ENCODE measurements at regions not wholly inside any gene's neighbourhood (a gene's known extent, or its start where the extent isn't known, plus 50 kb on each side); places are given as distances from the start of the nearest gene placed in this dataset.

DNA sequence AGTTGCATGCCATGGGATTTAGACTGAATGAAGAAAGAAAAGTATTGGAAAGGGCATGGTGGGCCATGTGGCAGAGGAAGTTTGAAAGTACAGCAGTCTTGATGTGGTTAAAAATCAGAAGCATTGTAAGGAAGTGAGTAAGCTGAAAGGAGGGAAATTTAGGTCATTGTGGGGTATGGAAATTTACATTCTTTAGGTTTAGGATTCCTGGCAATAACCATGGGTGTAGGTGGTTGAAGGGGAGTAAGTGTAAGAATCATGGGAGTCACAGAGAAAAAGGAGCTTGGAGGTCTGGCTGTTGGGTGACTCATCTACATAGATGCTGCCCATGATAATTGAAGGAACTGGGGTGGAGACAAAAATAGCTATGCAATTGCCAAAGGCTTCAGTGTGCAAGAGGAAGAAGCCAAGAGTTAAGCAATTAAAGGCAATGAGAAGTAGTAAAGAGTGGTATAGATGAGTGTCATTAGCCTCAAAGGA lies 243.8 kb upstream of the LDB2 start:
- Mint-ChIP-seq H3K4me1 (ENCODE audit: low read depth) (no peaks in the 10 kb centered on the region), H3K27me3 (peaks cover 5% of the 10 kb centered on the region), H3K9me3 (peaks cover 7% of the 10 kb centered on the region), H3K4me3 (no peak overlapping the region), H3K36me3 (ENCODE audit: low read depth) (no peaks in the 10 kb centered on the region), H3K27ac (no peak overlapping the region)
- CTCF ChIA-PET, result interaction anchor here (0.5 kb wide), 1 partner anchor 319 kb away, joined by 3 read pairs; no protein-coding TSS in a partner anchor
- ATAC-seq (ENCODE audit: poor library complexity), result no peak
- TF ChIP-seq, protein P1, sequence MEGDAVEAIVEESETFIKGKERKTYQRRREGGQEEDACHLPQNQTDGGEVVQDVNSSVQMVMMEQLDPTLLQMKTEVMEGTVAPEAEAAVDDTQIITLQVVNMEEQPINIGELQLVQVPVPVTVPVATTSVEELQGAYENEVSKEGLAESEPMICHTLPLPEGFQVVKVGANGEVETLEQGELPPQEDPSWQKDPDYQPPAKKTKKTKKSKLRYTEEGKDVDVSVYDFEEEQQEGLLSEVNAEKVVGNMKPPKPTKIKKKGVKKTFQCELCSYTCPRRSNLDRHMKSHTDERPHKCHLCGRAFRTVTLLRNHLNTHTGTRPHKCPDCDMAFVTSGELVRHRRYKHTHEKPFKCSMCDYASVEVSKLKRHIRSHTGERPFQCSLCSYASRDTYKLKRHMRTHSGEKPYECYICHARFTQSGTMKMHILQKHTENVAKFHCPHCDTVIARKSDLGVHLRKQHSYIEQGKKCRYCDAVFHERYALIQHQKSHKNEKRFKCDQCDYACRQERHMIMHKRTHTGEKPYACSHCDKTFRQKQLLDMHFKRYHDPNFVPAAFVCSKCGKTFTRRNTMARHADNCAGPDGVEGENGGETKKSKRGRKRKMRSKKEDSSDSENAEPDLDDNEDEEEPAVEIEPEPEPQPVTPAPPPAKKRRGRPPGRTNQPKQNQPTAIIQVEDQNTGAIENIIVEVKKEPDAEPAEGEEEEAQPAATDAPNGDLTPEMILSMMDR (IDR thresholded peaks at IDR 0.05), result no peak
- DNase-seq, result no peak
- Histone ChIP-seq H3K9me3 (ENCODE audit: control insufficient read depth in 1 of 2, insufficient read depth in 1 of 2, low read length in 2 of 2) (peaks cover 10 to 12% of the 10 kb centered on the region in 2 experiments), H3K36me3 (ENCODE audit: insufficient read depth, low read length) (no peaks in the 10 kb centered on the region), H3K4me3 (ENCODE audit: low read length) (no peak overlapping the region), H3K27me3 (ENCODE audit: control insufficient read depth in 1 of 2, insufficient read depth in 2 of 2, low read length in 2 of 2) (no peaks in the 10 kb centered on the region), H3K4me1 (ENCODE audit: insufficient read depth, low read length) (no peaks in the 10 kb centered on the region), H3K27ac (ENCODE audit: low read depth in 1 of 2, low read length in 2 of 2) (no peak overlapping the region)
- POLR2A ChIA-PET, result no interaction called here
- intact Hi-C loops (cut with DNase I, micrococcal nuclease), result no loop called here

DNA sequence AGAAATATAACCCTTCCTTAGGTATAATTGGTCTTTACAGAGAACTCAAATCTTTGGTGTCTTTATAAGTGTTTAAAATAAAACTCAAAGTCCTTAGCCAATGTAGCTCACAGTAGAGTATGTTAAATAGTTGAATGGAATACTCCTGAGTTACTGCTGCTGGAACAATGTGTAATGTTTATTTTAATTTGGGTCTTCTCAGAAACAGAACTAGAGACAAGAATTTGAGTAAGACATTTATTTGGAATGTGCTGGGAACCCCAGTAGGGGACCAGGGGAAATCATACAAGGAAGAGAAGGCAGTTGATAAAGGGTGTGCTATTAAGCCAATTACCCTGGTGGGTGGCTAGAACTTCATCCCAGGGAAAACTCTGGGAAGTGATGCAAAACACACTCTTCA lies 240.4 kb upstream of the LDB2 start:
- ChIA-PET CTCF (no interaction called here), POLR2A (no interaction called here)
- Mint-ChIP-seq H3K4me1 (ENCODE audit: low read depth) (no peaks in the 10 kb centered on the region), H3K4me3 (no peak overlapping the region), H3K27ac (no peak overlapping the region), H3K9me3 (peaks cover 7% of the 10 kb centered on the region), H3K36me3 (ENCODE audit: low read depth) (no peaks in the 10 kb centered on the region), H3K27me3 (peaks cover 7% of the 10 kb centered on the region)
- intact Hi-C loops (cut with DNase I, micrococcal nuclease), result no loop called here
- Histone ChIP-seq H3K27ac (ENCODE audit: low read depth in 1 of 2, low read length in 2 of 2) (no peak overlapping the region), H3K4me3 (ENCODE audit: low read length) (no peak overlapping the region), H3K9me3 (ENCODE audit: control insufficient read depth in 1 of 2, insufficient read depth in 1 of 2, low read length in 2 of 2) (peaks cover 11 to 12% of the 10 kb centered on the region in 2 experiments), H3K36me3 (ENCODE audit: insufficient read depth, low read length) (no peaks in the 10 kb centered on the region), H3K27me3 (ENCODE audit: control insufficient read depth in 1 of 2, insufficient read depth in 2 of 2, low read length in 2 of 2) (no peaks in the 10 kb centered on the region), H3K4me1 (ENCODE audit: insufficient read depth, low read length) (no peaks in the 10 kb centered on the region)
- no peak for ATAC-seq (ENCODE audit: poor library complexity)
- TF ChIP-seq, protein P1 (IDR thresholded peaks at IDR 0.05), result no peak
- DNase-seq, result no peak

DNA sequence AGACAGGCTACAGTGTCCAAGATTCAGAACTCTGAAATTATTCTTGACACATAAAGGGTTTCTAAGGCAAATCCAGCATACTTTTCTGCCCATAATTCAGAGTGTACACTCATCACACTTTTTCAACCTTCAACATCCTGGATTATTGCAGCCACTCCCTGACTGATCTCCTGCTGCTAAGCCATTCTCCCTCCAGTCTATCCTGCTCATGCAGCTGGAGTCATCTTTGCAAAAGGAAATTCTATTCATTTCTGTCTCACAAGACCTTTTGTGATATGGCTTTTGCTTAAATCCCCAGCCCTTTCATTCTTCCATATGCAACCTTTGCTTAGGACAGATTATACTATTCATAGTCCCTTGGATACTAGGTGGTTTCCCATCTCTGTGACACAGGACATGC lies 236.1 kb upstream of the LDB2 start:
- H3K27ac ChIP-seq (ENCODE audit: low read depth in 1 of 2, low read length in 2 of 2), result no peak overlapping the region
- Mint-ChIP-seq H3K4me3 (no peak overlapping the region), H3K27me3 (peaks cover 15% of the 10 kb centered on the region), H3K27ac (no peak overlapping the region), H3K9me3 (peaks cover 6% of the 10 kb centered on the region), H3K36me3 (ENCODE audit: low read depth) (no peaks in the 10 kb centered on the region), H3K4me1 (ENCODE audit: low read depth) (no peaks in the 10 kb centered on the region)
- no peaks in the 10 kb centered on the region for H3K36me3 ChIP-seq (ENCODE audit: insufficient read depth, low read length)
- TF ChIP-seq, protein P1 (IDR thresholded peaks at IDR 0.05), result no peak
- no peak overlapping the region for H3K4me3 ChIP-seq (ENCODE audit: low read length)
- intact Hi-C loops (cut with DNase I, micrococcal nuclease), result no loop called here
- H3K27me3 ChIP-seq (ENCODE audit: control insufficient read depth in 1 of 2, insufficient read depth in 2 of 2, low read length in 2 of 2), result no peaks in the 10 kb centered on the region
- no peaks in the 10 kb centered on the region for H3K4me1 ChIP-seq (ENCODE audit: insufficient read depth, low read length)
- ATAC-seq (ENCODE audit: poor library complexity) (no peak), DNase-seq (no peak)
- ChIA-PET CTCF (no interaction called here), POLR2A (no interaction called here)
- peaks cover 7 to 11% of the 10 kb centered on the region in 2 experiments for H3K9me3 ChIP-seq (ENCODE audit: control insufficient read depth in 1 of 2, insufficient read depth in 1 of 2, low read length in 2 of 2)

Measured in CD4-positive, alpha-beta T cell (primary cell).